HepG2 (cell line): ENCODE measurements at regions not wholly inside any gene's neighbourhood (a gene's known extent, or its start where the extent isn't known, plus 50 kb on each side); places are given as distances from the start of the nearest gene placed in this dataset.

Experiments used
- CEBPG ChIP-seq: IDR thresholded peaks from 2 replicates; pipeline ENCODE4 v1.6.1; 2016
- DMAP1 ChIP-seq: IDR thresholded peaks from 2 replicates; pipeline ENCODE4 v1.6.1; 2016
- E2F2 ChIP-seq: sonication (generic); formaldehyde crosslinking; IDR thresholded peaks from 2 replicates; pipeline ENCODE4 v1.4.0; 2020; ENCODE audit warnings: missing genetic modification reagents, borderline replicate concordance
- FOXK1 ChIP-seq: sonication (generic); formaldehyde crosslinking; IDR thresholded peaks from 2 replicates; pipeline ENCODE4 v1.4.0; 2020; ENCODE audit warnings: low read depth, missing genetic modification reagents, borderline replicate concordance
- KMT2B ChIP-seq: IDR thresholded peaks from 2 replicates; pipeline ENCODE4 v1.6.1; 2016; ENCODE audit warnings: missing genetic modification reagents, missing compliant biosample characterization
- MIER2 ChIP-seq: IDR thresholded peaks from 2 replicates; pipeline ENCODE4 v1.6.1; 2016; ENCODE audit warnings: missing biosample characterization, missing genetic modification reagents
- MIXL1 ChIP-seq: IDR thresholded peaks from 2 replicates; pipeline ENCODE4 v1.6.1; 2016
- NFRKB ChIP-seq: fragments of 450-650 bp; IDR thresholded peaks from 2 replicates; pipeline ENCODE4 v1.6.1; 2017
- NR2C2 ChIP-seq: sonication (generic); formaldehyde crosslinking; IDR thresholded peaks from 2 replicates; pipeline ENCODE4 v1.4.0; 2020; ENCODE audit warnings: missing genetic modification reagents, mild to moderate bottlenecking, moderate library complexity, borderline replicate concordance
- RFX3 ChIP-seq: IDR thresholded peaks from 2 replicates; pipeline ENCODE4 v1.6.1; 2016; ENCODE audit warnings: missing biosample characterization, missing genetic modification reagents
- RFXAP ChIP-seq: sonication (generic); formaldehyde crosslinking; IDR thresholded peaks from 2 replicates; pipeline ENCODE4 v1.4.0; 2020; ENCODE audit warnings: missing genetic modification reagents, borderline replicate concordance
- SKI ChIP-seq: fragments of 450-650 bp; IDR thresholded peaks from one replicate; pipeline ENCODE4 v1.6.1; 2018; ENCODE audit warnings: mild to moderate bottlenecking; ENCODE audit not compliant: partially characterized antibody
- SP5 ChIP-seq: IDR thresholded peaks from 2 replicates; pipeline ENCODE4 v1.6.1; 2016; ENCODE audit warnings: low read depth, borderline replicate concordance
- THRA ChIP-seq: sonication (generic); formaldehyde crosslinking; IDR thresholded peaks from 2 replicates; pipeline ENCODE4 v1.4.0; 2020; ENCODE audit warnings: missing genetic modification reagents, borderline replicate concordance
- ZFP36L1 ChIP-seq: sonication (generic); formaldehyde crosslinking; IDR thresholded peaks from 2 replicates; pipeline ENCODE4 v1.8.0; 2022; ENCODE audit warnings: mild to moderate bottlenecking, missing genetic modification reagents, moderate library complexity
- ZNF121 ChIP-seq: sonication (generic); formaldehyde crosslinking; IDR thresholded peaks from 2 replicates; pipeline ENCODE4 v1.5.0; 2020; ENCODE audit warnings: mild to moderate bottlenecking, missing genetic modification reagents
- ZNF256 ChIP-seq: sonication (generic); formaldehyde crosslinking; conservative IDR thresholded peaks from 2 replicates; pipeline ENCODE4 v1.4.0; 2020; ENCODE audit warnings: missing genetic modification reagents
- ZNF382 ChIP-seq: sonication (generic); formaldehyde crosslinking; IDR thresholded peaks from 2 replicates; pipeline ENCODE4 v1.5.0; 2020; ENCODE audit warnings: missing genetic modification reagents, mild to moderate bottlenecking, borderline replicate concordance
- ZNF430 ChIP-seq: sonication (generic); formaldehyde crosslinking; IDR thresholded peaks from 2 replicates; pipeline ENCODE4 v1.9.0; 2021; ENCODE audit warnings: mild to moderate bottlenecking, missing genetic modification reagents
- ZNF431 ChIP-seq: sonication (generic); formaldehyde crosslinking; IDR thresholded peaks from 2 replicates; pipeline ENCODE4 v1.9.0; 2022; ENCODE audit warnings: missing genetic modification reagents, low read depth, mild to moderate bottlenecking, borderline replicate concordance
- ZNF550 ChIP-seq: sonication (generic); formaldehyde crosslinking; IDR thresholded peaks from 2 replicates; pipeline ENCODE4 v1.4.0; 2020; ENCODE audit warnings: mild to moderate bottlenecking, missing genetic modification reagents, borderline replicate concordance
- ZNF7 ChIP-seq: IDR thresholded peaks from 2 replicates; pipeline ENCODE4 v1.6.1; 2016; ENCODE audit warnings: missing biosample characterization, missing genetic modification reagents
- ZSCAN21 ChIP-seq: sonication (generic); formaldehyde crosslinking; IDR thresholded peaks from 2 replicates; pipeline ENCODE4 v1.8.0; 2022; ENCODE audit warnings: mild to moderate bottlenecking, missing genetic modification reagents, moderate library complexity, borderline replicate concordance
- ZSCAN29 ChIP-seq: sonication (generic); formaldehyde crosslinking; conservative IDR thresholded peaks from 2 replicates; pipeline ENCODE4 v1.4.0; 2020; ENCODE audit warnings: mild to moderate bottlenecking, missing genetic modification reagents
- TF ChIP-seq, protein P1 (sequence below): IDR thresholded peaks from 2 replicates; pipeline ENCODE4 v1.6.1; 2016; ENCODE audit warnings: low read depth, control low read depth
- TF ChIP-seq, protein P2 (sequence below): sonication (generic); formaldehyde crosslinking; conservative IDR thresholded peaks from 2 replicates; pipeline ENCODE4 v1.4.0; 2020; ENCODE audit warnings: missing genetic modification reagents
- TF ChIP-seq, protein P3 (sequence below): sonication (generic); formaldehyde crosslinking; IDR thresholded peaks from 2 replicates; pipeline ENCODE4 v1.4.0; 2020; ENCODE audit warnings: missing genetic modification reagents

- TF ChIP-seq KMT2B (CRISPR knock-in tag) = peak; percentile 77; the same call in 1 of the 2 replicates
- TF ChIP-seq ZNF256 = no peak
- no peak for TF ChIP-seq ZNF382 (CRISPR knock-in tag)
- TF ChIP-seq E2F2 (CRISPR knock-in tag) = no peak
- peak; percentile 84 for TF ChIP-seq ZNF430 (CRISPR knock-in tag)
- TF ChIP-seq SKI = peak; percentile 80
- peak; percentile 31; the same call in 1 of the 2 replicates for TF ChIP-seq ZNF7
- TF ChIP-seq FOXK1 (CRISPR knock-in tag) = peak; percentile 71; the same call in 1 of the 2 replicates
- TF ChIP-seq, protein P1, sequence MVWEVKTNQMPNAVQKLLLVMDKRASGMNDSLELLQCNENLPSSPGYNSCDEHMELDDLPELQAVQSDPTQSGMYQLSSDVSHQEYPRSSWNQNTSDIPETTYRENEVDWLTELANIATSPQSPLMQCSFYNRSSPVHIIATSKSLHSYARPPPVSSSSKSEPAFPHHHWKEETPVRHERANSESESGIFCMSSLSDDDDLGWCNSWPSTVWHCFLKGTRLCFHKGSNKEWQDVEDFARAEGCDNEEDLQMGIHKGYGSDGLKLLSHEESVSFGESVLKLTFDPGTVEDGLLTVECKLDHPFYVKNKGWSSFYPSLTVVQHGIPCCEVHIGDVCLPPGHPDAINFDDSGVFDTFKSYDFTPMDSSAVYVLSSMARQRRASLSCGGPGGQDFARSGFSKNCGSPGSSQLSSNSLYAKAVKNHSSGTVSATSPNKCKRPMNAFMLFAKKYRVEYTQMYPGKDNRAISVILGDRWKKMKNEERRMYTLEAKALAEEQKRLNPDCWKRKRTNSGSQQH = 0 out of 2 replicates have a peak, but pooled peaks have one; percentile 35
- TF ChIP-seq MIXL1 (CRISPR knock-in tag) = peak; percentile 98
- TF ChIP-seq, protein P2, sequence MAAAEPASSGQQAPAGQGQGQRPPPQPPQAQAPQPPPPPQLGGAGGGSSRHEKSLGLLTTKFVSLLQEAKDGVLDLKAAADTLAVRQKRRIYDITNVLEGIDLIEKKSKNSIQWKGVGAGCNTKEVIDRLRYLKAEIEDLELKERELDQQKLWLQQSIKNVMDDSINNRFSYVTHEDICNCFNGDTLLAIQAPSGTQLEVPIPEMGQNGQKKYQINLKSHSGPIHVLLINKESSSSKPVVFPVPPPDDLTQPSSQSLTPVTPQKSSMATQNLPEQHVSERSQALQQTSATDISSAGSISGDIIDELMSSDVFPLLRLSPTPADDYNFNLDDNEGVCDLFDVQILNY (CRISPR knock-in tag) = no peak
- peak; percentile 74; the same call in 1 of the 2 replicates for TF ChIP-seq ZFP36L1 (CRISPR knock-in tag)
- TF ChIP-seq CEBPG = peak; percentile 74
- TF ChIP-seq ZNF431 (CRISPR knock-in tag) = peak; percentile 95
- peak; percentile 49; the same call in 1 of the 2 replicates for TF ChIP-seq DMAP1 (CRISPR knock-in tag)
- TF ChIP-seq ZSCAN21 (CRISPR knock-in tag) = 0 out of 2 replicates have a peak, but pooled peaks have one; percentile 72
- TF ChIP-seq ZNF550 (CRISPR knock-in tag) = no peak
- peak; percentile 97 for TF ChIP-seq ZSCAN29 (CRISPR knock-in tag)
- peak; percentile 71; the same call in 1 of the 2 replicates for TF ChIP-seq MIER2 (CRISPR knock-in tag)
- no peak for TF ChIP-seq RFX3 (CRISPR knock-in tag)
- no peak for TF ChIP-seq RFXAP (CRISPR knock-in tag)
- TF ChIP-seq NFRKB = no peak
- 0 out of 2 replicates have a peak, but pooled peaks have one; percentile 23 for TF ChIP-seq ZNF121 (CRISPR knock-in tag)
- peak; percentile 60; the same call in 1 of the 2 replicates for TF ChIP-seq THRA (CRISPR knock-in tag)
- TF ChIP-seq, protein P3, sequence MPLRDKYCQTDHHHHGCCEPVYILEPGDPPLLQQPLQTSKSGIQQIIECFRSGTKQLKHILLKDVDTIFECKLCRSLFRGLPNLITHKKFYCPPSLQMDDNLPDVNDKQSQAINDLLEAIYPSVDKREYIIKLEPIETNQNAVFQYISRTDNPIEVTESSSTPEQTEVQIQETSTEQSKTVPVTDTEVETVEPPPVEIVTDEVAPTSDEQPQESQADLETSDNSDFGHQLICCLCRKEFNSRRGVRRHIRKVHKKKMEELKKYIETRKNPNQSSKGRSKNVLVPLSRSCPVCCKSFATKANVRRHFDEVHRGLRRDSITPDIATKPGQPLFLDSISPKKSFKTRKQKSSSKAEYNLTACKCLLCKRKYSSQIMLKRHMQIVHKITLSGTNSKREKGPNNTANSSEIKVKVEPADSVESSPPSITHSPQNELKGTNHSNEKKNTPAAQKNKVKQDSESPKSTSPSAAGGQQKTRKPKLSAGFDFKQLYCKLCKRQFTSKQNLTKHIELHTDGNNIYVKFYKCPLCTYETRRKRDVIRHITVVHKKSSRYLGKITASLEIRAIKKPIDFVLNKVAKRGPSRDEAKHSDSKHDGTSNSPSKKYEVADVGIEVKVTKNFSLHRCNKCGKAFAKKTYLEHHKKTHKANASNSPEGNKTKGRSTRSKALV (CRISPR knock-in tag) = no peak
- TF ChIP-seq SP5 (CRISPR knock-in tag) = peak; percentile 52; the same call in 1 of the 2 replicates
- no peak for TF ChIP-seq NR2C2
These were observed 495.1 kb downstream of the RPS24 start (continued) for GRCh38 chr10:78528749-78529204.
